Bone marrow (tissue), 2 donors: ENCODE measurements at regions not wholly inside any gene's neighbourhood (a gene's known extent, or its start where the extent isn't known, plus 50 kb on each side); places are given as distances from the start of the nearest gene placed in this dataset.

Experiments
- DNase-seq, 2 donors: peaks; one replicate each; lab custom pipeline; 2025; lab: John Stamatoyannopoulos, UW

GRCh38 chr5:18037718-18038117 is 403.5 kb downstream of the TAF11L14 start:
- no peak for DNase-seq

- DNase-seq, result no peak
These were observed 409.1 kb downstream of the TAF11L14 start for GRCh38 chr5:18043344-18043743.

- DNase-seq, result no peak
These were observed 414.2 kb downstream of the TAF11L14 start for GRCh38 chr5:18048449-18048848.

- no peak for DNase-seq
These were observed 416.1 kb downstream of the TAF11L14 start for GRCh38 chr5:18050345-18050744.

GRCh38 chr5:18050776-18051175 is 416.5 kb downstream of the TAF11L14 start:
- DNase-seq, result no peak

GRCh38 chr5:18051953-18052352 is 417.7 kb downstream of the TAF11L14 start:
- DNase-seq, result no peak

- DNase-seq, result no peak
These were observed 418.3 kb downstream of the TAF11L14 start for GRCh38 chr5:18052569-18052968.

- no peak for DNase-seq
These were observed 423.5 kb downstream of the TAF11L14 start for GRCh38 chr5:18057725-18058124.

GRCh38 chr5:18067615-18068014 is 433.4 kb downstream of the TAF11L14 start:
- no peak for DNase-seq

- no peak for DNase-seq
These were observed 434.6 kb downstream of the TAF11L14 start for GRCh38 chr5:18068826-18069225.

- DNase-seq, result no peak
These were observed 435.5 kb downstream of the TAF11L14 start for GRCh38 chr5:18069790-18070189.

GRCh38 chr5:18072600-18072999 is 438.3 kb downstream of the TAF11L14 start:
- no peak for DNase-seq

- DNase-seq, result no peak
These were observed 440.7 kb downstream of the TAF11L14 start for GRCh38 chr5:18074961-18075360.

GRCh38 chr5:18078157-18078556 is 443.9 kb downstream of the TAF11L14 start:
- DNase-seq, result no peak

GRCh38 chr5:18079831-18080230 is 445.6 kb downstream of the TAF11L14 start:
- no peak for DNase-seq

GRCh38 chr5:18088020-18088579 is 453.8 kb downstream of the TAF11L14 start:
- DNase-seq, result no peak

- DNase-seq, result no peak
These were observed 455.9 kb downstream of the TAF11L14 start for GRCh38 chr5:18090177-18090576.

- peak in 1 of 2 donors; percentile 78 for DNase-seq
These were observed 456.9 kb downstream of the TAF11L14 start for GRCh38 chr5:18091142-18091541.

GRCh38 chr5:18091758-18092157 is 457.5 kb downstream of the TAF11L14 start:
- no peak for DNase-seq

- DNase-seq, result no peak
These were observed 460.8 kb downstream of the TAF11L14 start for GRCh38 chr5:18095061-18095460.

GRCh38 chr5:18097817-18098216 is 463.6 kb downstream of the TAF11L14 start:
- no peak for DNase-seq

- DNase-seq, result peak in 1 of 2 donors; percentile 48
These were observed 464.4 kb downstream of the TAF11L14 start for GRCh38 chr5:18098691-18099090.

- DNase-seq, result no peak
These were observed 465.0 kb downstream of the TAF11L14 start for GRCh38 chr5:18099261-18099660.

GRCh38 chr5:18101532-18101931 is 467.3 kb downstream of the TAF11L14 start:
- no peak for DNase-seq

- DNase-seq, result no peak
These were observed 468.5 kb downstream of the TAF11L14 start for GRCh38 chr5:18102733-18103132.
